ENCODE measurements at regions not wholly inside any gene's neighbourhood (a gene's known extent, or its start where the extent isn't known, plus 50 kb on each side); places are given as distances from the start of the nearest gene placed in this dataset.
A peak's percentile ranks its signal among the peaks of the same experiment; 100 is the strongest.

GRCh38 chr10:118537623-118538022 is 57.8 kb downstream of the PRLHR start:
- DNase-seq, result no peak

GRCh38 chr10:118534136-118534535 is 61.3 kb downstream of the PRLHR start:
- DNase-seq, result no peak

- no peak for DNase-seq
Measured at GRCh38 chr10:118531105-118531852, 64.2 kb downstream of the PRLHR start.

GRCh38 chr10:118528426-118528825 is 67.0 kb downstream of the PRLHR start:
- no peak for DNase-seq

GRCh38 chr10:118523775-118524174 is 71.7 kb downstream of the PRLHR start:
- no peak for DNase-seq

- no peak for DNase-seq
Measured at GRCh38 chr10:118522791-118523498, 72.5 kb downstream of the PRLHR start.

- no peak for DNase-seq
Measured at GRCh38 chr10:118521415-118522117, 73.9 kb downstream of the PRLHR start.

GRCh38 chr10:118520116-118520742 is 75.2 kb downstream of the PRLHR start:
- no peak for DNase-seq

GRCh38 chr10:118518095-118518494 is 77.4 kb downstream of the PRLHR start:
- no peak for DNase-seq

- no peak for DNase-seq
Measured at GRCh38 chr10:118516716-118517115, 78.7 kb downstream of the PRLHR start.

- no peak for DNase-seq
Measured at GRCh38 chr10:118513174-118513573, 82.3 kb downstream of the PRLHR start.

- DNase-seq, result no peak
Measured at GRCh38 chr10:118511711-118512110, 83.7 kb downstream of the PRLHR start.

- DNase-seq, result no peak
Measured at GRCh38 chr10:118508863-118509262, 86.6 kb downstream of the PRLHR start.

GRCh38 chr10:118508355-118508754 is 87.1 kb downstream of the PRLHR start:
- no peak for DNase-seq

GRCh38 chr10:118506671-118507590 is 88.5 kb downstream of the PRLHR start:
- DNase-seq, result no peak

- no peak for DNase-seq
Measured at GRCh38 chr10:118505363-118505762, 90.1 kb downstream of the PRLHR start.

- no peak for DNase-seq
Measured at GRCh38 chr10:118504467-118505205, 90.8 kb downstream of the PRLHR start.

- no peak for DNase-seq
Measured at GRCh38 chr10:118504044-118504443, 91.4 kb downstream of the PRLHR start.

GRCh38 chr10:118503192-118503591 is 92.3 kb downstream of the PRLHR start:
- no peak for DNase-seq

GRCh38 chr10:118501637-118502440 is 93.6 kb downstream of the PRLHR start:
- DNase-seq, result peak; percentile 23

- no peak for DNase-seq
Measured at GRCh38 chr10:118501171-118501570, 94.3 kb downstream of the PRLHR start.

Measured in SIG-M5 (cell line).